ENCODE measurements at regions not wholly inside any gene's neighbourhood (a gene's known extent, or its start where the extent isn't known, plus 50 kb on each side); places are given as distances from the start of the nearest gene placed in this dataset.
"Not testable (repeated sequence)": the region's sequence is repeated elsewhere in the genome, so short reads cannot be mapped to it uniquely, and the experiment has no call there.

DNA sequence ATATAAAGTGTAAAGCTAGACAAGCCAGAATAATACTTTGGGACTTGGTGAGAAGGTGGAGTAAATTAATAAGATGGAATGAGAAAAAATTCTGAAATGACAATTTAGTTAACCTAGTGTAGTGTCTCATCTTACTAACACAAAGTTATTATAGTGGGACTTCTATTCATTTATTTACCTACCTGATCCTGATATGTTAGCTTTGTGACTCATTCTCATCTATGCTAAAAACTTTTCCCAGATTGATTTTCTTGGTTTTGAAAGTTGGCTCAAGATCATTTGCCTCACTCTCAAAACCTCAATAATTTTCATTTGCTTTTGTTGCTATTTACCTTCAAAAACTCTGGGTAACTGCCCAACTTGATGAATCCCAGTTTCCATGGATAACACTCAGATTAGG, 698.6 kb downstream of the SH3BGRL start:
- no peaks in the 10 kb centered on the region for H3K4me1 ChIP-seq (ENCODE audit: insufficient read depth, low read length, poor library complexity, severe bottlenecking)
- H3K9me3 ChIP-seq (ENCODE audit: low read depth, low read length, poor library complexity, severe bottlenecking): no peaks in the 10 kb centered on the region
- H3K27ac ChIP-seq (ENCODE audit: low read depth, low read length, poor library complexity, severe bottlenecking): no peak overlapping the region
- BruUV-seq (replicated peaks): no TSS peak
- intact Hi-C loops (cut with micrococcal nuclease; ENCODE audit: unreplicated experiment): no loop called here
- DNase-seq (ENCODE audit: low spot score): no peak
- H3K4me3 ChIP-seq (ENCODE audit: low read depth, low read length, poor library complexity, severe bottlenecking): no peak overlapping the region
- ChIA-PET POLR2A (ENCODE audit: low non-redundant PET) (interaction anchor here (0.6 kb wide), 1 partner anchor 32 kb away, joined by 3 read pairs; no protein-coding TSS in a partner anchor), CTCF (no interaction called here)
- H3K36me3 ChIP-seq (ENCODE audit: insufficient read depth, low read length, poor library complexity, severe bottlenecking): no peaks in the 10 kb centered on the region
- no peaks in the 10 kb centered on the region for H3K27me3 ChIP-seq (replicated peaks; ENCODE audit: insufficient read depth, low read depth, low read length, poor library complexity)
- TF ChIP-seq, protein P1, sequence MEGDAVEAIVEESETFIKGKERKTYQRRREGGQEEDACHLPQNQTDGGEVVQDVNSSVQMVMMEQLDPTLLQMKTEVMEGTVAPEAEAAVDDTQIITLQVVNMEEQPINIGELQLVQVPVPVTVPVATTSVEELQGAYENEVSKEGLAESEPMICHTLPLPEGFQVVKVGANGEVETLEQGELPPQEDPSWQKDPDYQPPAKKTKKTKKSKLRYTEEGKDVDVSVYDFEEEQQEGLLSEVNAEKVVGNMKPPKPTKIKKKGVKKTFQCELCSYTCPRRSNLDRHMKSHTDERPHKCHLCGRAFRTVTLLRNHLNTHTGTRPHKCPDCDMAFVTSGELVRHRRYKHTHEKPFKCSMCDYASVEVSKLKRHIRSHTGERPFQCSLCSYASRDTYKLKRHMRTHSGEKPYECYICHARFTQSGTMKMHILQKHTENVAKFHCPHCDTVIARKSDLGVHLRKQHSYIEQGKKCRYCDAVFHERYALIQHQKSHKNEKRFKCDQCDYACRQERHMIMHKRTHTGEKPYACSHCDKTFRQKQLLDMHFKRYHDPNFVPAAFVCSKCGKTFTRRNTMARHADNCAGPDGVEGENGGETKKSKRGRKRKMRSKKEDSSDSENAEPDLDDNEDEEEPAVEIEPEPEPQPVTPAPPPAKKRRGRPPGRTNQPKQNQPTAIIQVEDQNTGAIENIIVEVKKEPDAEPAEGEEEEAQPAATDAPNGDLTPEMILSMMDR (conservative IDR thresholded peaks at IDR 0.05; ENCODE audit: low read depth, low read length): no peak
- TF ChIP-seq EZH2 (IDR thresholded peaks at IDR 0.05; ENCODE audit: borderline replicate concordance, low read depth, low read length, poor library complexity, severe bottlenecking): no peak

DNA sequence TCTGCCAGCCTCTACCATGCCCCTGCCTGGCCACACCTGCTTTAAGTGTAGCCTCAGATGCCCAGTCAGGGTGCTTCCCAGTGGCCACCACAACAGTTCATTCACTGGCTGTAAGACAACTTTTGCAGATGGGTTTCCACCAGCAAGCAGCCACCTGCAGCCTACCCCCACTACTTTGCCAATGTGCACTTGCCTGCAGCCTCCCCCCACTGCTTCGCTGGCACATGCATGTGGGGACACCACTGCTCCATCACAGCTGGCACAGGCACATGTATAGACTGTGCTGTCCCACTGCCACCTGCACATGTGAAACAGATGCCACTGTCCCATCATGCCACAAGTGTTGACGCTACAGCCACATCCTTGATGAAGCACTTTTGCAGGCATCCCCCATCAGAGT, 723.9 kb downstream of the SH3BGRL start:
- H3K27ac ChIP-seq (ENCODE audit: low read depth, low read length, poor library complexity, severe bottlenecking): no peak overlapping the region
- no peak overlapping the region for H3K4me3 ChIP-seq (ENCODE audit: low read depth, low read length, poor library complexity, severe bottlenecking)
- no peaks in the 10 kb centered on the region for H3K27me3 ChIP-seq (replicated peaks; ENCODE audit: insufficient read depth, low read depth, low read length, poor library complexity)
- ChIA-PET CTCF (no interaction called here), POLR2A (ENCODE audit: low non-redundant PET) (no interaction called here)
- DNase-seq (ENCODE audit: low spot score): no peak
- intact Hi-C loops (cut with micrococcal nuclease; ENCODE audit: unreplicated experiment): no loop called here
- TF ChIP-seq, protein P1 (conservative IDR thresholded peaks at IDR 0.05; ENCODE audit: low read depth, low read length): no peak
- no peak for TF ChIP-seq EZH2 (IDR thresholded peaks at IDR 0.05; ENCODE audit: borderline replicate concordance, low read depth, low read length, poor library complexity, severe bottlenecking)
- BruUV-seq (replicated peaks): no TSS peak
- H3K36me3 ChIP-seq (ENCODE audit: insufficient read depth, low read length, poor library complexity, severe bottlenecking): no peaks in the 10 kb centered on the region
- H3K9me3 ChIP-seq (ENCODE audit: low read depth, low read length, poor library complexity, severe bottlenecking): no peaks in the 10 kb centered on the region
- H3K4me1 ChIP-seq (ENCODE audit: insufficient read depth, low read length, poor library complexity, severe bottlenecking): no peaks in the 10 kb centered on the region

DNA sequence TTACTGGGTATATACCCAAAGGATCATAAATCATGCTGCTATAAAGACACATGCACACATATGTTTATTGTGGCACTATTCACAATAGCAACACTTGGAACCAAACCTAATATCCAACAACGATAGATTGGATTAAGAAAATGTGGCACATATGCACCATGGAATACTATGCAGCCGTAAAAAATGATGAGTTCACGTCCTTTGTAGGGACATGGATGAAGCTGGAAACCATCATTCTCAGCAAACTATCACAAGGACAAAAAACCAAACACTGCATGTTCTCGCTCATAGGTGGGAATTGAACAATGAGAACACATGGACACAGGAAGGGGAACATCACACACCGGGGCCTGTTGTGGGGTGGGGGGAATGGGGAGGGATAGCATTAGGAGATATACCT, 744.0 kb downstream of the SH3BGRL start:
- DNase-seq (ENCODE audit: low spot score); intact Hi-C loops (cut with micrococcal nuclease; ENCODE audit: unreplicated experiment); CTCF ChIA-PET: not testable (repeated sequence)

DNA sequence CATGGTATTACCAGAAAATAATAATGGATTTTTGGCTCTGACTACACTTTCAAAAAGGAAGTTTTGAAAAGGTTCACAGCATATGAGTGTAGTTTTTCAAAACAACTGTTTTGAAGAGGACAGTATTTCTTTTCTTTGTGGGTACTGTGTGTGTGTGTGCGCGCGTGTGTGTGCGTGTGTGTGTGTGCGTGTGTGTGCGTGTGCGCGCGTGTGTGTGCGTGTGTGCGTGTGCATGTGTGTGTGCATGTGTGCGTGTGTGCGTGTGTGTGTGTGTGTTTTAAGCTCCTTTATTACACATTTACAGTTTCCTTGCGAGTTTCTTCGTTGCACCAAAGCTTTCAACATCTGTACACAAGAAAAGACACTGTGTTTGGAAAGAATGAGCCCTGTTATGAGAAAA, 755.4 kb downstream of the SH3BGRL start:
- CTCF ChIA-PET: interaction anchor here (1.0 kb wide), 1 partner anchor 1678 kb away, joined by 3 read pairs; no protein-coding TSS in a partner anchor
- H3K9me3 ChIP-seq (ENCODE audit: low read depth, low read length, poor library complexity, severe bottlenecking): peaks cover 8% of the 10 kb centered on the region
- no TSS peak for BruUV-seq (replicated peaks)

More for the DNA sequence above, 744.0 kb downstream of the SH3BGRL start:
- H3K4me1 ChIP-seq (ENCODE audit: insufficient read depth, low read length, poor library complexity, severe bottlenecking); H3K27me3 ChIP-seq (replicated peaks; ENCODE audit: insufficient read depth, low read depth, low read length, poor library complexity); H3K9me3 ChIP-seq (ENCODE audit: low read depth, low read length, poor library complexity, severe bottlenecking); H3K36me3 ChIP-seq (ENCODE audit: insufficient read depth, low read length, poor library complexity, severe bottlenecking); POLR2A ChIA-PET (ENCODE audit: low non-redundant PET); BruUV-seq (replicated peaks); H3K27ac ChIP-seq (ENCODE audit: low read depth, low read length, poor library complexity, severe bottlenecking); H3K4me3 ChIP-seq (ENCODE audit: low read depth, low read length, poor library complexity, severe bottlenecking): not testable (repeated sequence)

More for the DNA sequence above, 755.4 kb downstream of the SH3BGRL start:
- H3K4me3 ChIP-seq (ENCODE audit: low read depth, low read length, poor library complexity, severe bottlenecking): no peak overlapping the region
- H3K36me3 ChIP-seq (ENCODE audit: insufficient read depth, low read length, poor library complexity, severe bottlenecking): no peaks in the 10 kb centered on the region
- H3K27me3 ChIP-seq (replicated peaks; ENCODE audit: insufficient read depth, low read depth, low read length, poor library complexity): no peaks in the 10 kb centered on the region
- TF ChIP-seq, protein P1 (conservative IDR thresholded peaks at IDR 0.05; ENCODE audit: low read depth, low read length): no peak
- no peak for TF ChIP-seq EZH2 (IDR thresholded peaks at IDR 0.05; ENCODE audit: borderline replicate concordance, low read depth, low read length, poor library complexity, severe bottlenecking)
- DNase-seq (ENCODE audit: low spot score): no peak
- POLR2A ChIA-PET (ENCODE audit: low non-redundant PET): no interaction called here
- intact Hi-C loops (cut with micrococcal nuclease; ENCODE audit: unreplicated experiment): no loop called here
- no peaks in the 10 kb centered on the region for H3K4me1 ChIP-seq (ENCODE audit: insufficient read depth, low read length, poor library complexity, severe bottlenecking)
- no peak overlapping the region for H3K27ac ChIP-seq (ENCODE audit: low read depth, low read length, poor library complexity, severe bottlenecking)
